Ascending aorta (tissue), 2 donors: ENCODE measurements at regions not wholly inside any gene's neighbourhood (a gene's known extent, or its start where the extent isn't known, plus 50 kb on each side); places are given as distances from the start of the nearest gene placed in this dataset.

Experiments used
- DNase-seq, 2 donors: peaks; one replicate each; pipeline ENCODE4 v3.0.0-alpha.2; 2019; ENCODE audit warnings: low spot score in 2 of 2
- H3K27ac ChIP-seq, 2 donors: fragments of 200-600 bp; sonication (generic); one replicate each; pipeline ENCODE4 v1.5.1; 2016 to 2017; ENCODE audit warnings: mild to moderate bottlenecking in 1 of 2
- H3K27me3 ChIP-seq: fragments of 200-600 bp; sonication (generic); one replicate; pipeline ENCODE4 v1.5.1; 2017
- H3K36me3 ChIP-seq, 2 donors: fragments of 200-600 bp; sonication (generic); one replicate each; pipeline ENCODE4 v1.5.1; 2016
- H3K4me1 ChIP-seq, 2 donors: fragments of 200-600 bp; sonication (generic); one replicate each; pipeline ENCODE4 v1.5.1; 2016 to 2017; ENCODE audit warnings: mild to moderate bottlenecking in 1 of 2
- H3K4me3 ChIP-seq, 2 donors: fragments of 200-600 bp; sonication (generic); one replicate each; pipeline ENCODE4 v1.5.1; 2016 to 2017; ENCODE audit warnings: mild to moderate bottlenecking in 1 of 2
- H3K9me3 ChIP-seq, 2 donors: fragments of 200-600 bp; sonication (generic); one replicate each; pipeline ENCODE4 v1.5.1; 2016
- intact Hi-C: fragments of 100-400 bp; cut with DNase I; formaldehyde crosslinking; loops from one replicate; pipeline ENCODE4 v1.15.1; 2023
- TF ChIP-seq, protein P1 (sequence below), 3 experiments: fragments of 200-600 bp in 2 of 3; fragments of 450-650 bp in 1 of 3; sonication (generic) in 2 of 3; IDR thresholded peaks; one replicate each; pipeline ENCODE4 v1.5.1; 2016 to 2019; ENCODE audit warnings: antibody characterized with exemption in 3 of 3, mild to moderate bottlenecking in 1 of 3, moderate library complexity in 1 of 3

DNA sequence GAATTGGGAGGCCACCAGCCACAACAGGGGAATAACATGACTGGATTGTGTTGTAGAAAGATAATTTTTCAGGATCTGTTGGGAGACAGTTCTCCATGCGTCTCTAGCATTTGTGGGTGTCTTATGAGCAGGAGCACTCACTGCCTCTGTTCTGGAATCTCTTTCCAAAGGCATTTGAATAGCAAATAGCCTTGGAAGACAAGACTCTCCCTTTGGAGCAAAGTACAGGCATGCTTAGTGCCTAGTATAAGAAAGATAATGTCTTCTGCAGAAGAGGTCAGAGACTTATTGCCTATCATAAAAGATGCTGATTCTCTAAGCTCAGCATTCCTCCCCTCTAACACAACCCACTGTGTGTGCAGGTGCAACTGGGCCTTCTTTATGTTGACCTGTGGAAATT is 58.3 kb downstream of the VCPKMT start:
- Histone ChIP-seq H3K27ac (no peak overlapping the region), H3K9me3 (no peaks in the 10 kb centered on the region), H3K4me3 (no peak overlapping the region), H3K4me1 (peaks cover 14 to 29% of the 10 kb centered on the region in 2 donors), H3K36me3 (no peaks in the 10 kb centered on the region), H3K27me3 (no peaks in the 10 kb centered on the region)
- TF ChIP-seq, protein P1, sequence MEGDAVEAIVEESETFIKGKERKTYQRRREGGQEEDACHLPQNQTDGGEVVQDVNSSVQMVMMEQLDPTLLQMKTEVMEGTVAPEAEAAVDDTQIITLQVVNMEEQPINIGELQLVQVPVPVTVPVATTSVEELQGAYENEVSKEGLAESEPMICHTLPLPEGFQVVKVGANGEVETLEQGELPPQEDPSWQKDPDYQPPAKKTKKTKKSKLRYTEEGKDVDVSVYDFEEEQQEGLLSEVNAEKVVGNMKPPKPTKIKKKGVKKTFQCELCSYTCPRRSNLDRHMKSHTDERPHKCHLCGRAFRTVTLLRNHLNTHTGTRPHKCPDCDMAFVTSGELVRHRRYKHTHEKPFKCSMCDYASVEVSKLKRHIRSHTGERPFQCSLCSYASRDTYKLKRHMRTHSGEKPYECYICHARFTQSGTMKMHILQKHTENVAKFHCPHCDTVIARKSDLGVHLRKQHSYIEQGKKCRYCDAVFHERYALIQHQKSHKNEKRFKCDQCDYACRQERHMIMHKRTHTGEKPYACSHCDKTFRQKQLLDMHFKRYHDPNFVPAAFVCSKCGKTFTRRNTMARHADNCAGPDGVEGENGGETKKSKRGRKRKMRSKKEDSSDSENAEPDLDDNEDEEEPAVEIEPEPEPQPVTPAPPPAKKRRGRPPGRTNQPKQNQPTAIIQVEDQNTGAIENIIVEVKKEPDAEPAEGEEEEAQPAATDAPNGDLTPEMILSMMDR (IDR thresholded peaks at IDR 0.05), result no peak
- intact Hi-C loops, result no loop called here
- no peak for DNase-seq
